Sigmoid colon (tissue), 4 donors: ENCODE measurements at regions not wholly inside any gene's neighbourhood (a gene's known extent, or its start where the extent isn't known, plus 50 kb on each side); places are given as distances from the start of the nearest gene placed in this dataset.

Experiments used
- CTCF ChIP-seq, 4 experiments: fragments of 450-650 bp in 3 of 4; fragments of 200-600 bp in 1 of 4; IDR thresholded peaks; one replicate each; pipeline ENCODE4 v1.5.1; 2016 to 2019; ENCODE audit warnings: antibody characterized with exemption in 4 of 4, mild to moderate bottlenecking in 3 of 4, moderate library complexity in 2 of 4
- EP300 ChIP-seq, 4 donors: sonication (generic); formaldehyde crosslinking; IDR thresholded peaks; one replicate each; pipeline ENCODE4 v1.6.1; 2017; ENCODE audit warnings: antibody characterized with exemption in 4 of 4

DNA sequence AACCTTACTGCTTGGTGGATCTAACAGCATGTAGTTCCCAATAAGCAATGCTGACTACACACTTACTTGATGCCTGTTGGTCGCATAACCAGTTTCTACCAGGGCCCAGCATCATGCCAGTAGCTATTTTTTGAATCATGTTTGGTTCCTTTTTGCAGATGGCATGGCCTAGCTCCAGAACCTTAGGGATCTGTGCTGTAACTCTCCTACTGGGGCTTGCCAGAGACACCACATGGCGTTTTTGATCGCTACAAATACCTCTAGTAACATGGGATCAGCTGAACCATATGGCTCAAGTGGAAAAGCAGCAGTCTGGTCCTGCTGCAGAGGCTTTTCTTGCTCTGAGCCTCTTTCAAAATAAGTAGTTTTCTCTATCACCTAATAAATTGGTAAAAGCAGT is 654.6 kb upstream of the API5 start:
- TF ChIP-seq EP300 (IDR thresholded peaks at IDR 0.05): no peak
- no peak for TF ChIP-seq CTCF (IDR thresholded peaks at IDR 0.05)
